ENCODE measurements at regions not wholly inside any gene's neighbourhood (a gene's known extent, or its start where the extent isn't known, plus 50 kb on each side); places are given as distances from the start of the nearest gene placed in this dataset.

DNA sequence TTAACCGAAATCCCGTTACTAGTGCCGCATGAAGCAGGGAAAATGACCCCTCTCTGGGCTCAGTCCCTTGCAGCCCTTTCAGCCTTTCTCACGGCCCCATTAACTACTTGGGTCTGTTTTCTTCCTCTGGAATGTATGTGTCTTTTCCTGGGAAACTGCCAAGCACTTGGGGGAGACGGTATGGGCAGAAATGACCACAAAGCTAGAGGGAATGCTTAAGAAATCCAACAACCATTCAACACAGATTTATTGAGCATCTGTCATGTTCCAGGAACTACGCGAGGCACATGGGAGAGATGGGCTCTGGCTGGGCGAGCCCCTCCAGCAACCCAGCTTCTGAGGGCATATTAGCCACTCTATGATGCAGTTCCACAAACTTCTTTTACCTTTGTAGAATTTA lies 462.6 kb downstream of the BUD13 start:
- whole genome bisulfite sequencing, 2 donors = 81 to 83% methylated on average over 8 of the region's 8 CpGs
- TF ChIP-seq POLR2AphosphoS5 (IDR thresholded peaks at IDR 0.05) (no peak), EP300 (IDR thresholded peaks at IDR 0.05) (no peak), POLR2A (IDR thresholded peaks at IDR 0.05) (no peak)
- TF ChIP-seq, protein P1, sequence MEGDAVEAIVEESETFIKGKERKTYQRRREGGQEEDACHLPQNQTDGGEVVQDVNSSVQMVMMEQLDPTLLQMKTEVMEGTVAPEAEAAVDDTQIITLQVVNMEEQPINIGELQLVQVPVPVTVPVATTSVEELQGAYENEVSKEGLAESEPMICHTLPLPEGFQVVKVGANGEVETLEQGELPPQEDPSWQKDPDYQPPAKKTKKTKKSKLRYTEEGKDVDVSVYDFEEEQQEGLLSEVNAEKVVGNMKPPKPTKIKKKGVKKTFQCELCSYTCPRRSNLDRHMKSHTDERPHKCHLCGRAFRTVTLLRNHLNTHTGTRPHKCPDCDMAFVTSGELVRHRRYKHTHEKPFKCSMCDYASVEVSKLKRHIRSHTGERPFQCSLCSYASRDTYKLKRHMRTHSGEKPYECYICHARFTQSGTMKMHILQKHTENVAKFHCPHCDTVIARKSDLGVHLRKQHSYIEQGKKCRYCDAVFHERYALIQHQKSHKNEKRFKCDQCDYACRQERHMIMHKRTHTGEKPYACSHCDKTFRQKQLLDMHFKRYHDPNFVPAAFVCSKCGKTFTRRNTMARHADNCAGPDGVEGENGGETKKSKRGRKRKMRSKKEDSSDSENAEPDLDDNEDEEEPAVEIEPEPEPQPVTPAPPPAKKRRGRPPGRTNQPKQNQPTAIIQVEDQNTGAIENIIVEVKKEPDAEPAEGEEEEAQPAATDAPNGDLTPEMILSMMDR (IDR thresholded peaks at IDR 0.05) = no peak
- no peak overlapping the region for H3K27ac ChIP-seq
- H3K9me3 ChIP-seq = no peaks in the 10 kb centered on the region
- DNase-seq (no peak), ATAC-seq (ENCODE audit: low FRiP score in 2 of 2) (no peak)
- no peaks in the 10 kb centered on the region for H3K36me3 ChIP-seq
- H3K4me3 ChIP-seq = no peak overlapping the region
- peaks cover 16 to 18% (median 16%) of the 10 kb centered on the region in 4 donors for H3K4me1 ChIP-seq
- no peaks in the 10 kb centered on the region for H3K27me3 ChIP-seq

DNA sequence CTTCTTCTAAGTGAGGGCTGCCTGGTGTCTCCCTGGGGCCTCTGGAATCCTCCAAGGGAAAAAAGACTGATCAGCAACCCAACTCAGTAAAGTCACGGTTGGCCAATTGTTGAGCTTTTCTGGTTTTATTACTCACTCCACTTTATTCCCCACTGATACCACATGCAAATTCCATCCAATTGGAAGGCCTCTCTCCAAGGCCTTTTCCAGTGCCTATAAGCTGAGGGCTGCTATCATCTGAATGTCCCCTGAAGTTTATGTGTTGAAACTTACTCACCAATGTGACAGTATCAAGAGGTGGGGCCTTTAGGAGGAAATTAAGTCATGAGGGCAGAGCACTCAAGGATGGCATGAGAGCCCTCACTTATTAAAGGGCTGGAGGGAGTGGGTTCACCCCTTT lies 463.3 kb downstream of the BUD13 start:
- Histone ChIP-seq H3K9me3 (no peaks in the 10 kb centered on the region), H3K27me3 (no peaks in the 10 kb centered on the region), H3K4me3 (no peak overlapping the region), H3K4me1 (peaks cover 16 to 18% (median 16%) of the 10 kb centered on the region in 4 donors), H3K36me3 (no peaks in the 10 kb centered on the region), H3K27ac (no peak overlapping the region)
- TF ChIP-seq POLR2A (IDR thresholded peaks at IDR 0.05) (no peak), POLR2AphosphoS5 (IDR thresholded peaks at IDR 0.05) (no peak), EP300 (IDR thresholded peaks at IDR 0.05) (no peak)
- TF ChIP-seq, protein P1 (IDR thresholded peaks at IDR 0.05) = no peak
- no peak for ATAC-seq (ENCODE audit: low FRiP score in 2 of 2)
- DNase-seq = no peak
- 89 to 95% methylated on average over 1 of the region's 1 CpG for WGBS, 2 donors

- H3K4me1 ChIP-seq = no peaks in the 10 kb centered on the region
- TF ChIP-seq, protein P1 (IDR thresholded peaks at IDR 0.05) = no peak
- TF ChIP-seq POLR2A (IDR thresholded peaks at IDR 0.05) (no peak), POLR2AphosphoS5 (IDR thresholded peaks at IDR 0.05) (no peak), EP300 (IDR thresholded peaks at IDR 0.05) (no peak)
- no peak for ATAC-seq (ENCODE audit: low FRiP score in 2 of 2)
- no peaks in the 10 kb centered on the region for H3K9me3 ChIP-seq
- H3K27me3 ChIP-seq = no peaks in the 10 kb centered on the region
- 93 to 100% methylated on average over 1 of the region's 1 CpG for WGBS, 2 donors
- H3K36me3 ChIP-seq = no peaks in the 10 kb centered on the region
- H3K27ac ChIP-seq = no peak overlapping the region
- no peak overlapping the region for H3K4me3 ChIP-seq
- no peak for DNase-seq
These were observed 470.0 kb downstream of the BUD13 start for GRCh38 chr11:116302756-116303155.

DNA sequence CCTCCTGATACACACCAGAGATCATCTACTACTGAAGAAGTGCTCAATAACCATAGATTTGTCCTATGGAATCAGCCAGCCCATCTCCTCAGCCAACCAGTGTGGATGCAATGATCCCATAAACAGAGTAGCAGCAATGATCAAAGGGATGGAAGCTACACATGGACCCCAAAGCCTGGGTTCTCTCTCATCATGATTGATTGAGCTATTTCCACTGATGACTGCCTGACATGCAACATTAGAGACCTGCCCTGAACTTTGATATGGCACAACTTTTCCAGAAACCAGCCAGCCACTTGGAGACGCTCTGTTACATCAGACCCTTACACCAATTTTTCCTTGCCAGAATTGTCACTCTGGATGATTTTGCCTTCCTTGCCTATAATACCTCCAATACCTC lies 471.6 kb downstream of the BUD13 start:
- Histone ChIP-seq H3K4me1 (no peaks in the 10 kb centered on the region), H3K9me3 (no peaks in the 10 kb centered on the region), H3K4me3 (no peak overlapping the region), H3K27me3 (no peaks in the 10 kb centered on the region), H3K27ac (no peak overlapping the region), H3K36me3 (no peaks in the 10 kb centered on the region)
- TF ChIP-seq EP300 (IDR thresholded peaks at IDR 0.05) (no peak), POLR2A (IDR thresholded peaks at IDR 0.05) (no peak), POLR2AphosphoS5 (IDR thresholded peaks at IDR 0.05) (no peak)
- TF ChIP-seq, protein P1 (IDR thresholded peaks at IDR 0.05) = no peak
- DNase-seq = no peak
- WGBS, 2 donors = 95 to 100% methylated on average over 1 of the region's 1 CpG
- ATAC-seq (ENCODE audit: low FRiP score in 2 of 2) = no peak

DNA sequence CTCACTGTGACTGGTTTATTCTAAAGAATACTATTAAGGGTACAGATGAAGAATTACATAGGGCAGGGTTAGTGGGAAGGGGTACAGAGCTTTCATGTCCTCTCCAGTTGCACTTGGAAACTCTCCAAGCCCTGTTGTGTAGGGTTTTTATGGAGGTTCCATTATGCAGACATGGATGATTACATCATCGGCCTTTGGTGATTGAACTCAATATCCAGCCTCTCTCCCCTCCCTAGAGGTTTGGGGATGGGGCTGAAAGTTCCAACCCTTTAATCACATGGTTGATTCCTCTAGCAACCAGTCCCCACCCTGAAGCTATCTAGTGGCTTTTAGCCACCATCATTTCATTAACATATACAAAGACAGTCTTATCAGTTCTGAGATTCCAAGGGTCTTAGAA lies 472.6 kb downstream of the BUD13 start:
- no peak for TF ChIP-seq POLR2AphosphoS5 (IDR thresholded peaks at IDR 0.05)
- TF ChIP-seq, protein P1 (IDR thresholded peaks at IDR 0.05) = no peak
- no peak for TF ChIP-seq EP300 (IDR thresholded peaks at IDR 0.05)
- Histone ChIP-seq H3K27ac (no peak overlapping the region), H3K27me3 (no peaks in the 10 kb centered on the region), H3K4me1 (peaks cover 0 to 1% (median 0%) of the 10 kb centered on the region in 4 donors), H3K36me3 (no peaks in the 10 kb centered on the region), H3K9me3 (no peaks in the 10 kb centered on the region), H3K4me3 (no peak overlapping the region)
- 92 to 100% methylated on average over 1 of the region's 1 CpG for WGBS, 2 donors
- DNase-seq (no peak), ATAC-seq (ENCODE audit: low FRiP score in 2 of 2) (no peak)
